A549 (cell line): ENCODE measurements at regions not wholly inside any gene's neighbourhood (a gene's known extent, or its start where the extent isn't known, plus 50 kb on each side); places are given as distances from the start of the nearest gene placed in this dataset.

ENCODE experiments used
- CBX2 ChIP-seq: fragments of 200-600 bp; sonication (generic); IDR thresholded peaks from 2 replicates; pipeline ENCODE4 v1.6.1; 2016; ENCODE audit warnings: low read depth, mild to moderate bottlenecking, borderline replicate concordance
- HDAC2 ChIP-seq: fragments of 200-600 bp; sonication (generic); IDR thresholded peaks from 2 replicates; pipeline ENCODE4 v1.6.1; 2016

GRCh38 chr2:36197181-36197971, 158.2 kb upstream of the CRIM1 start:
- no peak for TF ChIP-seq CBX2
- TF ChIP-seq HDAC2 = no peak
